Spleen (tissue), 11 donors: ENCODE measurements at regions not wholly inside any gene's neighbourhood (a gene's known extent, or its start where the extent isn't known, plus 50 kb on each side); places are given as distances from the start of the nearest gene placed in this dataset.

Experiments used
- DNase-seq: peaks from one replicate; pipeline ENCODE4 v3.0.0-alpha.2; 2020
- H3K27ac ChIP-seq, 8 donors: fragments of 200-600 bp; sonication (generic) in 7 of 8; 1 replicate in 4 of 8; 2 replicates in 4 of 8; pipeline versions ENCODE4 v1.5.0 to v1.8.0; 2016 to 2021; ENCODE audit warnings: inconsistent platforms in 4 of 8, mild to moderate bottlenecking in 4 of 8, moderate library complexity in 1 of 8
- H3K27me3 ChIP-seq, 7 donors: fragments of 200-600 bp; sonication (generic) in 6 of 7; replicated peaks in 1 of 7; 1 replicate in 4 of 7; 2 replicates in 3 of 7; pipeline versions ENCODE4 v1.5.0 to v1.8.0; 2016 to 2021; ENCODE audit warnings: inconsistent platforms in 3 of 7, mild to moderate bottlenecking in 1 of 7
- H3K36me3 ChIP-seq, 6 donors: fragments of 200-600 bp; sonication (generic) in 5 of 6; 1 replicate in 4 of 6; 2 replicates in 2 of 6; pipeline versions ENCODE4 v1.5.0 to v1.8.0; 2016 to 2021; ENCODE audit warnings: inconsistent platforms in 2 of 6
- H3K4me1 ChIP-seq, 6 donors: fragments of 200-600 bp; sonication (generic) in 5 of 6; 1 replicate in 3 of 6; 2 replicates in 3 of 6; pipeline versions ENCODE4 v1.5.0 to v1.8.0; 2016 to 2021; ENCODE audit warnings: inconsistent platforms in 3 of 6
- H3K4me3 ChIP-seq, 8 donors: fragments of 200-600 bp; sonication (generic) in 7 of 8; 1 replicate in 4 of 8; 2 replicates in 4 of 8; pipeline versions ENCODE4 v1.5.0 to v1.8.0; 2016 to 2021; ENCODE audit warnings: inconsistent platforms in 4 of 8, mild to moderate bottlenecking in 4 of 8, moderate library complexity in 2 of 8
- H3K9me3 ChIP-seq, 8 donors: fragments of 200-600 bp; sonication (generic) in 7 of 8; 1 replicate in 4 of 8; 2 replicates in 4 of 8; pipeline versions ENCODE4 v1.5.0 to v1.8.0; 2016 to 2021; ENCODE audit warnings: inconsistent platforms in 4 of 8
- CTCF ChIP-seq, 11 experiments: fragments of 200-600 bp in 7 of 11; fragments of 450-650 bp in 4 of 11; sonication (generic) in 4 of 11; IDR thresholded peaks in 8 of 11; conservative IDR thresholded peaks in 3 of 11; 1 replicate in 7 of 11; 2 replicates in 4 of 11; pipeline versions ENCODE4 v1.4.0 to v1.8.0; 2016 to 2021; ENCODE audit warnings: antibody characterized with exemption in 11 of 11, inconsistent platforms in 4 of 11, mild to moderate bottlenecking in 1 of 11
- POLR2A ChIP-seq, 3 donors: fragments of 450-650 bp; IDR thresholded peaks; one replicate each; pipeline ENCODE4 v1.5.1; 2017; ENCODE audit warnings: antibody characterized with exemption in 3 of 3, mild to moderate bottlenecking in 1 of 3
- POLR2AphosphoS5 ChIP-seq, 3 donors: sonication (generic); formaldehyde crosslinking; IDR thresholded peaks; one replicate each; pipeline ENCODE4 v1.5.1; 2017; ENCODE audit warnings: antibody characterized with exemption in 3 of 3
- WGBS, 5 donors: extraction: QIAGEN DNeasy Blood & Tissue Kit in 3 of 5; methylation state at CpG; one replicate each; pipeline versions ENCODE4 v1.1.5 to v1.1.7; 2013 to 2018; 5-methylcytosine and 5-hydroxymethylcytosine counted together
- intact Hi-C: fragments of 100-400 bp; cut with DNase I; formaldehyde crosslinking; loops from one replicate; pipeline ENCODE4 v1.15.0; 2023; ENCODE audit warnings: low total_unique reads
- donor health status: healthy with polysubstance abuse.
- donor health status: DM: no; HTN: no; CAD: no; lungs with moderate emphysema.
- donor health status: DM: no; HTN: no; CAD: no.
- donor health status: Bipolar disorder and iron deficiency.
- donor health status: healthy.
- donor health status: DM: no; HTN: no; CAD: no.
- donor health status: DM: yes; HTN: yes; CAD: no.

- H3K27ac ChIP-seq, result no peak overlapping the region
- no peaks in the 10 kb centered on the region for H3K4me1 ChIP-seq
- TF ChIP-seq POLR2A (IDR thresholded peaks at IDR 0.05) (no peak), CTCF (IDR thresholded peaks at IDR 0.05 in 8 of 11, conservative IDR thresholded peaks at IDR 0.05 in 3 of 11) (no peak), POLR2AphosphoS5 (IDR thresholded peaks at IDR 0.05) (no peak)
- no peaks in the 10 kb centered on the region for H3K36me3 ChIP-seq
- no peaks in the 10 kb centered on the region for H3K27me3 ChIP-seq
- no peaks in the 10 kb centered on the region for H3K9me3 ChIP-seq
- DNase-seq, result no peak
- H3K4me3 ChIP-seq, result no peak overlapping the region
- intact Hi-C loops, result no loop called here
Observed at GRCh38 chr5:51679286-51679685, 296.0 kb downstream of the ISL1 start.

GRCh38 chr5:51684794-51685355, 301.6 kb downstream of the ISL1 start:
- Histone ChIP-seq H3K4me1 (no peaks in the 10 kb centered on the region), H3K9me3 (peaks cover 0 to 6% (median 2%) of the 10 kb centered on the region in 8 donors), H3K4me3 (no peak overlapping the region), H3K27me3 (no peaks in the 10 kb centered on the region), H3K27ac (no peak overlapping the region), H3K36me3 (no peaks in the 10 kb centered on the region)
- TF ChIP-seq POLR2A (IDR thresholded peaks at IDR 0.05), result no peak
- no peak for TF ChIP-seq POLR2AphosphoS5 (IDR thresholded peaks at IDR 0.05)
- no peak for TF ChIP-seq CTCF (IDR thresholded peaks at IDR 0.05 in 8 of 11, conservative IDR thresholded peaks at IDR 0.05 in 3 of 11)
- no peak for DNase-seq
- intact Hi-C loops, result no loop called here
- WGBS, 5 donors, result 82 to 92% (median 89%) methylated on average over 2 of the region's 2 CpGs

- H3K9me3 ChIP-seq, result peaks cover 0 to 6% (median 2%) of the 10 kb centered on the region in 8 donors
- WGBS, 5 donors, result 84 to 92% (median 88%) methylated on average over 3 of the region's 3 CpGs
- H3K36me3 ChIP-seq, result no peaks in the 10 kb centered on the region
- intact Hi-C loops, result no loop called here
- TF ChIP-seq POLR2AphosphoS5 (IDR thresholded peaks at IDR 0.05) (no peak), POLR2A (IDR thresholded peaks at IDR 0.05) (no peak), CTCF (IDR thresholded peaks at IDR 0.05 in 8 of 11, conservative IDR thresholded peaks at IDR 0.05 in 3 of 11) (no peak)
- H3K27me3 ChIP-seq, result no peaks in the 10 kb centered on the region
- no peak overlapping the region for H3K4me3 ChIP-seq
- H3K4me1 ChIP-seq, result no peaks in the 10 kb centered on the region
- no peak overlapping the region for H3K27ac ChIP-seq
- DNase-seq, result no peak
Observed at GRCh38 chr5:51685419-51685818, 302.2 kb downstream of the ISL1 start.

- peaks cover 0 to 11% (median 2%) of the 10 kb centered on the region in 8 donors for H3K9me3 ChIP-seq
- H3K27me3 ChIP-seq, result no peaks in the 10 kb centered on the region
- no peak overlapping the region for H3K27ac ChIP-seq
- 68 to 84% (median 79%) methylated on average over 1 of the region's 1 CpG for WGBS, 5 donors
- no peaks in the 10 kb centered on the region for H3K36me3 ChIP-seq
- intact Hi-C loops, result no loop called here
- no peak overlapping the region for H3K4me3 ChIP-seq
- no peak for DNase-seq
- TF ChIP-seq POLR2AphosphoS5 (IDR thresholded peaks at IDR 0.05), result no peak
- no peak for TF ChIP-seq POLR2A (IDR thresholded peaks at IDR 0.05)
- no peak for TF ChIP-seq CTCF (IDR thresholded peaks at IDR 0.05 in 8 of 11, conservative IDR thresholded peaks at IDR 0.05 in 3 of 11)
- no peaks in the 10 kb centered on the region for H3K4me1 ChIP-seq
Observed at GRCh38 chr5:51686622-51687021, 303.4 kb downstream of the ISL1 start.
